ENCODE measurements at regions not wholly inside any gene's neighbourhood (a gene's known extent, or its start where the extent isn't known, plus 50 kb on each side); places are given as distances from the start of the nearest gene placed in this dataset.
"Not testable (repeated sequence)": the region's sequence is repeated elsewhere in the genome, so short reads cannot be mapped to it uniquely, and the experiment has no call there.

- DNase-seq, result no peak
Measured at GRCh38 chr11:134840945-134841344, 428.9 kb upstream of the B3GAT1 start.

- DNase-seq, result not testable (repeated sequence)
Measured at GRCh38 chr11:134840165-134840564, 428.1 kb upstream of the B3GAT1 start.

- no peak for DNase-seq
Measured at GRCh38 chr11:134838708-134839107, 426.7 kb upstream of the B3GAT1 start.

- no peak for DNase-seq
Measured at GRCh38 chr11:134837887-134838232, 425.8 kb upstream of the B3GAT1 start.

- DNase-seq, result no peak
Measured at GRCh38 chr11:134837166-134837886, 425.3 kb upstream of the B3GAT1 start.

- no peak for DNase-seq
Measured at GRCh38 chr11:134836561-134836960, 424.5 kb upstream of the B3GAT1 start.

GRCh38 chr11:134835561-134835960 lies 423.5 kb upstream of the B3GAT1 start:
- DNase-seq, result no peak

GRCh38 chr11:134830312-134830711 lies 418.3 kb upstream of the B3GAT1 start:
- DNase-seq, result no peak

GRCh38 chr11:134823970-134824369 lies 411.9 kb upstream of the B3GAT1 start:
- no peak for DNase-seq

GRCh38 chr11:134822897-134823296 lies 410.9 kb upstream of the B3GAT1 start:
- no peak for DNase-seq

- DNase-seq, result no peak
Measured at GRCh38 chr11:134821422-134821821, 409.4 kb upstream of the B3GAT1 start.

GRCh38 chr11:134819041-134819440 lies 407.0 kb upstream of the B3GAT1 start:
- DNase-seq, result no peak

- DNase-seq, result no peak
Measured at GRCh38 chr11:134818516-134818915, 406.5 kb upstream of the B3GAT1 start.

- DNase-seq, result no peak
Measured at GRCh38 chr11:134815404-134815803, 403.4 kb upstream of the B3GAT1 start.

GRCh38 chr11:134807997-134808396 lies 396.0 kb upstream of the B3GAT1 start:
- no peak for DNase-seq

GRCh38 chr11:134802598-134802997 lies 390.6 kb upstream of the B3GAT1 start:
- no peak for DNase-seq

- no peak for DNase-seq
Measured at GRCh38 chr11:134802116-134802515, 390.1 kb upstream of the B3GAT1 start.

- no peak for DNase-seq
Measured at GRCh38 chr11:134801570-134801969, 389.5 kb upstream of the B3GAT1 start.

GRCh38 chr11:134800826-134801225 lies 388.8 kb upstream of the B3GAT1 start:
- DNase-seq, result no peak

- DNase-seq, result no peak
Measured at GRCh38 chr11:134800130-134800529, 388.1 kb upstream of the B3GAT1 start.

GRCh38 chr11:134799386-134799785 lies 387.3 kb upstream of the B3GAT1 start:
- DNase-seq, result no peak

- DNase-seq, result no peak
Measured at GRCh38 chr11:134797411-134798089, 385.5 kb upstream of the B3GAT1 start.

- no peak for DNase-seq
Measured at GRCh38 chr11:134795017-134795416, 383.0 kb upstream of the B3GAT1 start.

- no peak for DNase-seq
Measured at GRCh38 chr11:134794192-134794591, 382.1 kb upstream of the B3GAT1 start.

GRCh38 chr11:134792677-134793076 lies 380.6 kb upstream of the B3GAT1 start:
- DNase-seq, result no peak
